Keratinocyte (primary cell): ENCODE measurements at regions not wholly inside any gene's neighbourhood (a gene's known extent, or its start where the extent isn't known, plus 50 kb on each side); places are given as distances from the start of the nearest gene placed in this dataset.

ENCODE experiments used
- DNase-seq: peaks from one replicate; pipeline ENCODE4 v3.0.0-alpha.2; 2011; ENCODE audit warnings: low read depth, missing footprints, low spot score
- FAIRE-seq: peaks from 2 replicates; lab custom pipeline; 2011; peaks lifted over from hg19 to GRCh38; lab: Jason Lieb, UNC
- H2AFZ ChIP-seq: 2 replicates; pipeline ENCODE4 v1.6.0; 2012; ENCODE audit warnings: low read length, control low read depth, inconsistent platforms; ENCODE audit not compliant: control insufficient read depth
- H3K27ac ChIP-seq: 2 replicates; pipeline ENCODE4 v1.5.1; 2011; ENCODE audit warnings: low read length; ENCODE audit not compliant: control insufficient read depth, insufficient read depth
- H3K27me3 ChIP-seq: 3 replicates; pipeline ENCODE4 v1.6.0; 2011; ENCODE audit warnings: low read length; ENCODE audit not compliant: control insufficient read depth, insufficient read depth; ENCODE audit errors: extremely low read depth
- H3K36me3 ChIP-seq, 2 experiments: 2 replicates in 1 of 2; 3 replicates in 1 of 2; pipeline ENCODE4 v1.5.1; 2011; ENCODE audit warnings: low read length in 2 of 2, mild to moderate bottlenecking in 1 of 2; ENCODE audit not compliant: control insufficient read depth in 2 of 2, insufficient read depth in 2 of 2; ENCODE audit errors: extremely low read depth in 1 of 2
- H3K4me1 ChIP-seq: 3 replicates; pipeline ENCODE4 v1.5.1; 2011; ENCODE audit warnings: low read length; ENCODE audit not compliant: control insufficient read depth, insufficient read depth; ENCODE audit errors: extremely low read depth
- H3K4me2 ChIP-seq: 3 replicates; pipeline ENCODE4 v1.6.0; 2011; ENCODE audit warnings: low read depth, low read length; ENCODE audit not compliant: control insufficient read depth, insufficient read depth; ENCODE audit errors: extremely low read depth
- H3K4me3 ChIP-seq, 3 experiments: fragments of 200-600 bp in 1 of 3; sonication (generic) in 1 of 3; 2 replicates in 2 of 3; 3 replicates in 1 of 3; pipeline ENCODE4 v1.5.1; 2011 to 2016; ENCODE audit warnings: low read length in 3 of 3, mild to moderate bottlenecking in 3 of 3, control low read depth in 2 of 3, inconsistent platforms in 1 of 3, low read depth in 1 of 3, mixed read lengths in 1 of 3, mixed run types in 1 of 3, moderate library complexity in 1 of 3; ENCODE audit not compliant: control insufficient read depth in 2 of 3, insufficient read depth in 2 of 3; ENCODE audit errors: extremely low read depth in 1 of 3
- H3K79me2 ChIP-seq: 2 replicates; pipeline ENCODE4 v1.6.0; 2012; ENCODE audit warnings: low read length; ENCODE audit not compliant: control insufficient read depth, insufficient read depth
- H3K9ac ChIP-seq: 3 replicates; pipeline ENCODE4 v1.6.0; 2011; ENCODE audit warnings: low read length; ENCODE audit not compliant: control insufficient read depth, insufficient read depth; ENCODE audit errors: extremely low read depth
- H3K9me1 ChIP-seq: 3 replicates; pipeline ENCODE4 v1.6.0; 2011; ENCODE audit warnings: low read length; ENCODE audit not compliant: control insufficient read depth, insufficient read depth; ENCODE audit errors: extremely low read depth
- H3K9me3 ChIP-seq: 2 replicates; pipeline ENCODE4 v1.5.1; 2012; ENCODE audit warnings: low read depth, low read length; ENCODE audit not compliant: control insufficient read depth
- H4K20me1 ChIP-seq: 3 replicates; pipeline ENCODE4 v1.6.0; 2011; ENCODE audit warnings: low read length; ENCODE audit not compliant: control insufficient read depth, insufficient read depth; ENCODE audit errors: extremely low read depth
- EZH2 ChIP-seq: IDR thresholded peaks from one replicate; pipeline ENCODE4 v1.6.1; 2012; ENCODE audit warnings: inconsistent platforms, mild to moderate bottlenecking, low read length, moderate library complexity
- dilution Hi-C: fragments of 300-500 bp; cut with MboI; formaldehyde crosslinking; loops from one replicate; pipeline ENCODE4 v1.7.0; 2020; ENCODE audit warnings: low sequenced_read_pairs; ENCODE audit not compliant: extremely low pct_ligation_motif_present
- TF ChIP-seq, protein P1 (sequence below), 3 experiments: IDR thresholded peaks in 1 of 3; conservative IDR thresholded peaks in 1 of 3; optimal IDR thresholded peaks in 1 of 3; 2 replicates in 2 of 3; 3 replicates in 1 of 3; pipeline versions ENCODE3 to v1.5.1; 2011; ENCODE audit warnings: low read length in 3 of 3, mild to moderate bottlenecking in 3 of 3, moderate library complexity in 2 of 3, control low read depth in 1 of 3, inconsistent platforms in 1 of 3; ENCODE audit not compliant: insufficient read depth in 2 of 3; ENCODE audit errors: extremely low read depth in 1 of 3

DNA sequence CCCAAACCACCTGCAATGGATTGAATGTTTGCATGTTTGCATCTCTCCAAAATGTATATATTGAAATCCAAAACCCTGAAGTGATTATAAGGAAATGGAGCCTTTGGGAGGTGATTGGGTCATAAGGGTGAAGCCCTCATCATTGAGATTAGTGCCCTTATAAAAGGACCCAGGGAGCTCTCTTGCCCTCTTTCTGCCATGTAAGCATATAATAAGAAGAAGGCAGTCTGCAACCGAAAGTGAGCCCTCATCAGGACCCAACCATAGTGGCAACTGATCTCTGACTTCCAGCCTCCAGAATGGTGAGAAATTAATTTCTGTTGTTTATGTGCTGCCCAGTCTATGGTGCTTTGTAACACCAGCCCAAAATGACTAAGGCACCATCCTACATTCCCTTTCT is 115.7 kb upstream of the EFNA5 start:
- dilution Hi-C loops = no loop called here
- no peak overlapping the region for H3K4me2 ChIP-seq
- H3K79me2 ChIP-seq = no peaks in the 10 kb centered on the region
- FAIRE-seq (no peak), DNase-seq (no peak)
- no peak overlapping the region for H2AFZ ChIP-seq
- no peak for TF ChIP-seq EZH2
- TF ChIP-seq, protein P1, sequence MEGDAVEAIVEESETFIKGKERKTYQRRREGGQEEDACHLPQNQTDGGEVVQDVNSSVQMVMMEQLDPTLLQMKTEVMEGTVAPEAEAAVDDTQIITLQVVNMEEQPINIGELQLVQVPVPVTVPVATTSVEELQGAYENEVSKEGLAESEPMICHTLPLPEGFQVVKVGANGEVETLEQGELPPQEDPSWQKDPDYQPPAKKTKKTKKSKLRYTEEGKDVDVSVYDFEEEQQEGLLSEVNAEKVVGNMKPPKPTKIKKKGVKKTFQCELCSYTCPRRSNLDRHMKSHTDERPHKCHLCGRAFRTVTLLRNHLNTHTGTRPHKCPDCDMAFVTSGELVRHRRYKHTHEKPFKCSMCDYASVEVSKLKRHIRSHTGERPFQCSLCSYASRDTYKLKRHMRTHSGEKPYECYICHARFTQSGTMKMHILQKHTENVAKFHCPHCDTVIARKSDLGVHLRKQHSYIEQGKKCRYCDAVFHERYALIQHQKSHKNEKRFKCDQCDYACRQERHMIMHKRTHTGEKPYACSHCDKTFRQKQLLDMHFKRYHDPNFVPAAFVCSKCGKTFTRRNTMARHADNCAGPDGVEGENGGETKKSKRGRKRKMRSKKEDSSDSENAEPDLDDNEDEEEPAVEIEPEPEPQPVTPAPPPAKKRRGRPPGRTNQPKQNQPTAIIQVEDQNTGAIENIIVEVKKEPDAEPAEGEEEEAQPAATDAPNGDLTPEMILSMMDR (optimal IDR thresholded peaks at IDR 0.05 in 1 of 3, IDR thresholded peaks at IDR 0.05 in 1 of 3, conservative IDR thresholded peaks at IDR 0.05 in 1 of 3; ENCODE audit: extremely low read depth in 1 of 3, insufficient read depth in 2 of 3, low read length in 3 of 3) = no peak
- H3K9ac ChIP-seq = no peak overlapping the region
- no peaks in the 10 kb centered on the region for H3K36me3 ChIP-seq
- H3K9me3 ChIP-seq = no peaks in the 10 kb centered on the region
- no peaks in the 10 kb centered on the region for H4K20me1 ChIP-seq
- H3K4me3 ChIP-seq = no peak overlapping the region
- H3K27me3 ChIP-seq = no peaks in the 10 kb centered on the region
- H3K4me1 ChIP-seq = no peaks in the 10 kb centered on the region
- H3K9me1 ChIP-seq = no peaks in the 10 kb centered on the region
- H3K27ac ChIP-seq = no peak overlapping the region

DNA sequence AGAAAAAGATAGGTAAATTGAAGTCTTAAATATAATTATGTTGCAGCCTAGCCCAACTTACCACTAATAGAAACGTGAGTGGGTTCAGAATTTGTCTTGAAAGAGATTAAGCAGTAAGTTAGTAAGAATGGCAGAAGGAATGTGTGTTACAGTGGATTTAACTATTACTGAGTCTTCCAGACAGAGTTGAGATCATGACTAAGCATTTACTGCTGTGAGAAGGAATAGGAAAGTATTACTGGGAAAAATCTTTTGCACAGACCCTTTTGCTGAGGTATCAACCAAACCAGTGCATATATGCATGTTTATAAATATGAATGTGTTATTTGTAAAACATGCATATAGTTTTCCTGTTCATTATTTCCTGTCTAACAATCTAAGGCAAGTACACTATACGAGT is 112.8 kb upstream of the EFNA5 start:
- H3K4me3 ChIP-seq = no peak overlapping the region
- H3K9me1 ChIP-seq = no peaks in the 10 kb centered on the region
- FAIRE-seq (no peak), DNase-seq (no peak)
- no peak overlapping the region for H3K27ac ChIP-seq
- H3K36me3 ChIP-seq = no peaks in the 10 kb centered on the region
- no peaks in the 10 kb centered on the region for H4K20me1 ChIP-seq
- H3K9ac ChIP-seq = no peak overlapping the region
- no peaks in the 10 kb centered on the region for H3K9me3 ChIP-seq
- no peaks in the 10 kb centered on the region for H3K27me3 ChIP-seq
- no peak overlapping the region for H3K4me2 ChIP-seq
- H2AFZ ChIP-seq = no peak overlapping the region
- no peaks in the 10 kb centered on the region for H3K4me1 ChIP-seq
- dilution Hi-C loops = no loop called here
- no peak for TF ChIP-seq EZH2
- TF ChIP-seq, protein P1 (optimal IDR thresholded peaks at IDR 0.05 in 1 of 3, IDR thresholded peaks at IDR 0.05 in 1 of 3, conservative IDR thresholded peaks at IDR 0.05 in 1 of 3; ENCODE audit: extremely low read depth in 1 of 3, insufficient read depth in 2 of 3, low read length in 3 of 3) = no peak
- no peaks in the 10 kb centered on the region for H3K79me2 ChIP-seq
